ENCODE measurements at regions not wholly inside any gene's neighbourhood (a gene's known extent, or its start where the extent isn't known, plus 50 kb on each side); places are given as distances from the start of the nearest gene placed in this dataset.

GRCh38 chr4:12961713-12962112 is 522.4 kb downstream of the RAB28 start:
- TF ChIP-seq TAF1 (IDR thresholded peaks at IDR 0.05; ENCODE audit: low read depth) (no peak), EP300 (conservative IDR thresholded peaks at IDR 0.05; ENCODE audit: poor library complexity, severe bottlenecking) (no peak), SMC3 (conservative IDR thresholded peaks at IDR 0.05; ENCODE audit: poor library complexity) (no peak), RAD21 (conservative IDR thresholded peaks at IDR 0.05) (no peak), POLR2AphosphoS5 (IDR thresholded peaks at IDR 0.05) (no peak), CTCF (IDR thresholded peaks at IDR 0.05; ENCODE audit: poor library complexity, severe bottlenecking) (no peak), MXI1 (conservative IDR thresholded peaks at IDR 0.05; ENCODE audit: poor library complexity, severe bottlenecking) (no peak), EZH2 (IDR thresholded peaks at IDR 0.05; ENCODE audit: borderline replicate concordance, insufficient read depth, low read length, poor library complexity, severe bottlenecking) (no peak), REST (IDR thresholded peaks at IDR 0.05; ENCODE audit: borderline replicate concordance) (no peak)
- H3K79me2 ChIP-seq (replicated peaks; ENCODE audit: insufficient read depth, low read length), result no peaks in the 10 kb centered on the region
- no peak overlapping the region for H3K4me3 ChIP-seq (ENCODE audit: low read length)
- no peak overlapping the region for H3K9ac ChIP-seq (ENCODE audit: low read length)
- H3K27ac ChIP-seq (ENCODE audit: low read length), result no peak overlapping the region
- no peaks in the 10 kb centered on the region for H3K27me3 ChIP-seq (ENCODE audit: insufficient read depth, low read depth, low read length)
- no peaks in the 10 kb centered on the region for H3K36me3 ChIP-seq (ENCODE audit: insufficient read depth, low read length)
- no peak overlapping the region for H2AFZ ChIP-seq (ENCODE audit: low read depth, low read length)
- no peaks in the 10 kb centered on the region for H3F3A ChIP-seq (ENCODE audit: insufficient read depth, low read length, poor library complexity, severe bottlenecking)
- H3K9me3 ChIP-seq (ENCODE audit: low read length), result no peaks in the 10 kb centered on the region
- H4K20me1 ChIP-seq (ENCODE audit: insufficient read depth), result no peaks in the 10 kb centered on the region
- H3K9me2 ChIP-seq (ENCODE audit: insufficient read depth, low read length), result no peaks in the 10 kb centered on the region
- H3K4me2 ChIP-seq (ENCODE audit: low read length), result no peak overlapping the region

DNA sequence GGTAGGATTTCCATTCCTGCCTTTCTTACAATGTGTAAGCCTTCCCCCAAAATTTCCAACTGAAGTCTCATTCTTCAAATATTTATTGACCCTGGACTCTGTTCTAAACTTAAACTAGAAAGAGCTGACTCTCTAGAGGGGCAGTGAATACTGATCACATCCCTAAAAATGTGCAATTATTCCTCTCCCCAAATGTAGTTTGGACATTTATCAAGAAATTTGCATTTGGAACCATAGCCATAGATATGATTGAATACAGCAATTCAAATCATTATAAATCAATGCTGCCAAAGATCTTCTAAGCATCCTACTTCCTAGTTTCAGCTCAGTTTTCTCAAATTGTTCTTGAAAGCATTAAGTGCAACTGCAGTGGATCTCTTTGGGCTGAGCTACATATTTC is 525.7 kb downstream of the RAB28 start:
- H3K4me3 ChIP-seq (ENCODE audit: low read length), result no peak overlapping the region
- H3K36me3 ChIP-seq (ENCODE audit: insufficient read depth, low read length), result no peaks in the 10 kb centered on the region
- no peaks in the 10 kb centered on the region for H3K9me3 ChIP-seq (ENCODE audit: low read length)
- no peak overlapping the region for H3K27ac ChIP-seq (ENCODE audit: low read length)
- H3K79me2 ChIP-seq (replicated peaks; ENCODE audit: insufficient read depth, low read length), result no peaks in the 10 kb centered on the region
- no peak overlapping the region for H3K4me2 ChIP-seq (ENCODE audit: low read length)
- no peaks in the 10 kb centered on the region for H3K27me3 ChIP-seq (ENCODE audit: insufficient read depth, low read depth, low read length)
- no peaks in the 10 kb centered on the region for H3K9me2 ChIP-seq (ENCODE audit: insufficient read depth, low read length)
- H3F3A ChIP-seq (ENCODE audit: insufficient read depth, low read length, poor library complexity, severe bottlenecking), result no peaks in the 10 kb centered on the region
- H4K20me1 ChIP-seq (ENCODE audit: insufficient read depth), result no peaks in the 10 kb centered on the region
- no peak overlapping the region for H2AFZ ChIP-seq (ENCODE audit: low read depth, low read length)
- H3K9ac ChIP-seq (ENCODE audit: low read length), result no peak overlapping the region
- no peak for TF ChIP-seq SMC3 (conservative IDR thresholded peaks at IDR 0.05; ENCODE audit: poor library complexity)
- TF ChIP-seq TAF1 (IDR thresholded peaks at IDR 0.05; ENCODE audit: low read depth), result no peak
- no peak for TF ChIP-seq POLR2AphosphoS5 (IDR thresholded peaks at IDR 0.05)
- no peak for TF ChIP-seq EP300 (conservative IDR thresholded peaks at IDR 0.05; ENCODE audit: poor library complexity, severe bottlenecking)
- no peak for TF ChIP-seq CTCF (IDR thresholded peaks at IDR 0.05; ENCODE audit: poor library complexity, severe bottlenecking)
- TF ChIP-seq MXI1 (conservative IDR thresholded peaks at IDR 0.05; ENCODE audit: poor library complexity, severe bottlenecking), result no peak
- no peak for TF ChIP-seq EZH2 (IDR thresholded peaks at IDR 0.05; ENCODE audit: borderline replicate concordance, insufficient read depth, low read length, poor library complexity, severe bottlenecking)
- no peak for TF ChIP-seq REST (IDR thresholded peaks at IDR 0.05; ENCODE audit: borderline replicate concordance)
- TF ChIP-seq RAD21 (conservative IDR thresholded peaks at IDR 0.05), result no peak
